Dendritic cell treated with granulocyte-macrophage colony-stimulating factor and Interleukin-4, amounts not matched to agents 40 ng/mL and 50 ng/mL, for 4 days (primary cell): ENCODE measurements at regions not wholly inside any gene's neighbourhood (a gene's known extent, or its start where the extent isn't known, plus 50 kb on each side); places are given as distances from the start of the nearest gene placed in this dataset.
"Not testable (repeated sequence)": the region's sequence is repeated elsewhere in the genome, so short reads cannot be mapped to it uniquely, and the experiment has no call there.

Experiments
- H3K27ac Mint-ChIP-seq: one replicate; pipeline ENCODE4 v1.8.0; 2022; ENCODE audit warnings: mild to moderate bottlenecking, mixed read lengths
- H3K27me3 Mint-ChIP-seq: one replicate; pipeline ENCODE4 v1.8.0; 2022; ENCODE audit warnings: mild to moderate bottlenecking, mixed read lengths
- H3K36me3 Mint-ChIP-seq: one replicate; pipeline ENCODE4 v1.8.0; 2022; ENCODE audit warnings: low read depth, mixed read lengths
- H3K4me1 Mint-ChIP-seq: one replicate; pipeline ENCODE4 v1.8.0; 2022; ENCODE audit warnings: low read depth, mixed read lengths
- H3K4me3 Mint-ChIP-seq: one replicate; pipeline ENCODE4 v1.8.0; 2022; ENCODE audit warnings: mild to moderate bottlenecking, moderate library complexity, mixed read lengths
- H3K9me3 Mint-ChIP-seq: one replicate; pipeline ENCODE4 v1.8.0; 2022; ENCODE audit warnings: mixed read lengths
- intact Hi-C: fragments of 100-400 bp; cut with micrococcal nuclease; formaldehyde crosslinking; loops from one replicate; pipeline ENCODE4 v1.15.0; 2022

DNA sequence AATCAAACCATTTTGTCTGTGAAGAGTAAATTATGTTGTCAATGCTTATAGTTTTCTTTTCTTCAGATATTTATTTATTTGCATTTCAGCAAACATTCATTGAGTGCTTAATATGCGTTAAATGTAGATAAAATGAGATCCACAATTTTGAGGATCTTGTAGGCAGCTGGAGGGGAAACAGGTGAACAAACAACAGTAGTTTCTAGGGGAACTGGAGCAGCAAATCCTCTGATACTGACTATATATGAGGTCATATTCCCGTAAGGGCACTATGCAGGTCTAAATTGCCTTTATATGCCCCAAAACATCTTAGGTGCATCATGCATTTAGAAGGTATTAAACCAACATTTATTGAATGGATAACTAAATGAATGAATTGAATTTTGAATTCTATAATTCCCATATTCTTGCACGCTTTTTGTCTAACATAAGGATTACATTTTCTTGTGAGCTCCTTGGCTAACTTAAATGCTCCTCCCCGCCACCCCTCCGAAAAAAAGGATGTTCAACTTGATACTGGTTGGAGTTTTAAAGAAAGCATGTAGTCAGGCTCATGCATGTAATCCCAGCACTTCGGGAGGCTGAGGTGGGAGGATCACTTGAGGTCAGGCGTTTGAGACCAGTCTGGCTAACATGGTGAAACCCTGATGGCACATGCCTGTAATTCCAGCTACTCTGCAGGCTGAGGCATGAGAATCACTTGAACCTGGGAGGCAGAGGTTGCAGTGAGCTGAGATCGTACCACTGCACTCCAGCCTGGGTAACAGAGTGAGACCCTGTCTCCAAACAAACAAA, 299.8 kb downstream of the TMEM38B start:
- no peaks in the 10 kb centered on the region for H3K4me1 Mint-ChIP-seq
- intact Hi-C loops = no loop called here
- no peak overlapping the region for H3K27ac Mint-ChIP-seq
- no peak overlapping the region for H3K4me3 Mint-ChIP-seq
- no peaks in the 10 kb centered on the region for H3K9me3 Mint-ChIP-seq
- no peaks in the 10 kb centered on the region for H3K36me3 Mint-ChIP-seq
- no peaks in the 10 kb centered on the region for H3K27me3 Mint-ChIP-seq

DNA sequence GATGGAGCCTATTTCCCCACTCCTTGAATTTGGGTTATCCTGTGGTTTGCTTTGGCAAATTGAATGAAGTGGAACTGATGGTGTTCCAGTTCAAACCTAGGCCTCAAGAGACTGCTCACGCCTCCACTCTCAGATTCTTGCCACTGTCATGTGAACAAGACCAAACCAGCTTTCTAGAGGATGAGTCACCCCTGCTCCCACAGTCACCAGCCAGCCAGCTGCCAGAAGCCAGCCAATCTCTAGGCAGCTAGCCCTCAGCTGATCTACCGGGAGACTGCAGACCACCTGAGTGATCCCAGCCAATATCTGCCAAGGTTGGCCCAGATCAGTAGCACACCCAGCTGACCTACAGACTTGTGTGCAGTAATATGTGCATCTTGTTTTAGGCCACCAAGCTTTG, 300.6 kb downstream of the TMEM38B start:
- Mint-ChIP-seq H3K27ac (no peak overlapping the region), H3K9me3 (no peaks in the 10 kb centered on the region), H3K4me1 (no peaks in the 10 kb centered on the region), H3K27me3 (no peaks in the 10 kb centered on the region), H3K4me3 (no peak overlapping the region), H3K36me3 (no peaks in the 10 kb centered on the region)
- intact Hi-C loops = no loop called here

DNA sequence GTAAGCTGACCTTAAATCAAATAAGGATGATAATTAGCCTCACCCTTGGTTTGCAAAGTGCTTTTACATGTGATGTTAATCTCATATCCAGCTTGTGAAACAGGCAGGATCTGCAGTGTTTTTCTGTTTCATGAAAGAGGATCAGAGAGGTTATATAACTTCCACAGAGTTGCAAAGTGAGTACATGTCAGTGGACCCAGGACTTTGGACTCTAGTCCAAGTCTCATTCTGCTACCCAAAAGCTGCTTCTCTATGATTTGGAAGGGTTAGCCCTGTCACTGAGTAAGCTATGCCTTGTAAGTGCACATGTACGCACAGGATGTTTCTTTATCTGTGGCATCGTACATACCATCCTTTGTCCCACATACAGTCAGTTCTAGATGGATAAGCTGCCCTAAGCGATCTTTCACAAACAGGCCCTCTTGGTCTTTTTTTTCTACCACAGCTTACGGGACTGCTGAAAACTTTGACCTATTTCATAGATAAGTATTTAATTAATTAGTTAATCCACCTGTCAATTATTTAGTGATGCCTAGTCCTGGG, 322.9 kb downstream of the TMEM38B start:
- intact Hi-C loops = no loop called here
- Mint-ChIP-seq H3K9me3 (no peaks in the 10 kb centered on the region), H3K4me1 (no peaks in the 10 kb centered on the region), H3K36me3 (no peaks in the 10 kb centered on the region), H3K4me3 (no peak overlapping the region), H3K27me3 (peaks cover 2% of the 10 kb centered on the region), H3K27ac (no peak overlapping the region)

DNA sequence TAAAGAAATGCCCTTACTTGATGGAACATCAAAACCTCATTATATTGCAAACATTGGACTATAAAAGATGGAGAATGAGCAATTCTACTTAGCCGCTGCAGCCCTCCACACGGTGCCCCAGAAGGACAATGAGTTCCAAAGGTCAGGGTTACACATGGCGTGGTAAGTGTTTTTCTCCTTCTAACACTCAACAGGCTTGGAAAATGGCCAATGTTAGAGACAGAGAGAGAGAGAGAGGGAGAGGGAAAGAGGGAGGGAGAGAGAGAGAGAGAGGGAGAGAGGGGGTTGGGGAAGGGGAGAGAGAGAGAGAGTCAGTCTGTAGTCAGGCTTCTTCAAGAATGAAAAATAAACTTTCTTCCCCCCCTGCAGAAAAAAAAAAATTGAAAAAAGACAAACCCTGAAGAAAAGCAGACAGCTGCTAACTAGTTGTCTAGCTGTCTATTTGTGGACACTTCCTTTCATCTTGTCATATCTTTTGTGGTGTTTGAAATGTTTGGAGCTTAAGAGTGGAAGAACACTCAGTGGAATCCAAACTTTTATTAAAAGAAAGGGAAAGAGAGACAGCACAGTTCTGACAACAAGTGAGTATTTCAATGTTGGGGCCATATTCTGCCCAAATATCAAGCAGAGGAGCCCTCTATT, 324.8 kb downstream of the TMEM38B start:
- Mint-ChIP-seq H3K27ac (no peak overlapping the region), H3K36me3 (no peaks in the 10 kb centered on the region)
- intact Hi-C loops = no loop called here

DNA sequence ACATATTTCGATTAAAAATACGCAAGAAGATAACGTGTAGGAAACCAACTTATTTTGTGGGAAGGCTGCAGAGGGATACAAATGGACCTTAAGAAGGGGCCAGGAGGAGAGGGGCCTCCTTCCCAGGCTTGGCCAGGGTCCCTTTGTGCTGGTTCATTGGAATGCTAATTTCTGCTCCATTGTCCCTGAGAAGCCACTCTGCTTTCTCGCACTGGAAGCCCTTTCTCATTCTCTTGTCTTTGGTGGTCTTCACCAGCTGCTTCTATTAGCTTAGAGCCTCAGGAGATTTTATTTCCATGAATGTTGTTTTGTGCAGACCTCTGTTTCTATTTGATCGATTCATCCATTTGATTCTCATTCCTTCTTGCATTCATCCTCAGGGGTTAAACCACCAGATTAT, 325.4 kb downstream of the TMEM38B start:
- no peaks in the 10 kb centered on the region for H3K4me1 Mint-ChIP-seq
- H3K27me3 Mint-ChIP-seq = peaks cover 2% of the 10 kb centered on the region

More for the DNA sequence above, 324.8 kb downstream of the TMEM38B start:
- Mint-ChIP-seq H3K9me3 (no peaks in the 10 kb centered on the region), H3K4me1 (no peaks in the 10 kb centered on the region), H3K27me3 (peaks cover 2% of the 10 kb centered on the region), H3K4me3 (no peak overlapping the region)

DNA sequence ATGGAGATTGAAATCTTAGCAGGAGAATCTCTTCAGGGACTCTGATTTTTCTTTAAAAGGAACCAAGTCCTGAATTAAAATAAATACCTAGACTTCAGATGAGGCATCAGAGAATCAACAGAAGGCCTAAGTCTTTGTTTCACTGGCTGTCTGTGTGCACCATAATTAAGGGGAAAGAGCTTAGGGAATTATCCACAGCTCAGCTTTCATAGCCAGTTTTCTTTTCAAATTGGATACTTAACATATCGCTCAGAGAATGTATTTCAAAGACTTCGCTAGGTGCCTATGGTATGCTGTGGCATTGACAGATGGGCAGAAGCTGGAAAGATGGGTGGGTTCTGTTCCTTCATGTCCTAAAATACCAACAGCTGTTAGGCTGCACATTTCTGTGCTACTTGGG, 325.8 kb downstream of the TMEM38B start:
- H3K27me3 Mint-ChIP-seq = peaks cover 2% of the 10 kb centered on the region
- H3K36me3 Mint-ChIP-seq = no peaks in the 10 kb centered on the region
- no peaks in the 10 kb centered on the region for H3K9me3 Mint-ChIP-seq
- intact Hi-C loops = no loop called here
- no peaks in the 10 kb centered on the region for H3K4me1 Mint-ChIP-seq
- no peak overlapping the region for H3K27ac Mint-ChIP-seq
- no peak overlapping the region for H3K4me3 Mint-ChIP-seq

More for the DNA sequence above, 325.4 kb downstream of the TMEM38B start:
- H3K4me3 Mint-ChIP-seq = no peak overlapping the region
- H3K27ac Mint-ChIP-seq = no peak overlapping the region
- no peaks in the 10 kb centered on the region for H3K9me3 Mint-ChIP-seq
- no peaks in the 10 kb centered on the region for H3K36me3 Mint-ChIP-seq
- intact Hi-C loops = no loop called here

DNA sequence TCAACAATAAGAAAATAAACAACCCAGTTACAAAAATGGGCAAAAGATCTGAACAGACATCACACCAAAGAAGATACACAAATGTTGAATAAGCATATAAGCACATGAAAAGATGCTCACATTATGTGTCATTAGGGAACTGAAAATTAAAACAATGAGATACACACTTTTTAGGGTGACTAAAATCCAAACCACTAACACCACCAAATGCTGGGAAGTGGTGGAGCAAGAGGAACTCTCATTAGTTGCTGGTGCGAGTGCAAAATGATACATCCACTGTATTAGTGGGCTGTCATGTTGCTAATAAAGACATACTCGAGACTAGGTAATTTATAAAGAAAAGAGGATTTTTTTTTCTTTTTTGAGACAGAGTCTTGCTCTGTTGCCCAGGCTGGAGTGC, 329.1 kb downstream of the TMEM38B start:
- H3K36me3 Mint-ChIP-seq = no peaks in the 10 kb centered on the region
- intact Hi-C loops = no loop called here
- H3K27me3 Mint-ChIP-seq = peaks cover 2% of the 10 kb centered on the region
- no peak overlapping the region for H3K4me3 Mint-ChIP-seq
- no peak overlapping the region for H3K27ac Mint-ChIP-seq
- no peaks in the 10 kb centered on the region for H3K9me3 Mint-ChIP-seq
- no peaks in the 10 kb centered on the region for H3K4me1 Mint-ChIP-seq

DNA sequence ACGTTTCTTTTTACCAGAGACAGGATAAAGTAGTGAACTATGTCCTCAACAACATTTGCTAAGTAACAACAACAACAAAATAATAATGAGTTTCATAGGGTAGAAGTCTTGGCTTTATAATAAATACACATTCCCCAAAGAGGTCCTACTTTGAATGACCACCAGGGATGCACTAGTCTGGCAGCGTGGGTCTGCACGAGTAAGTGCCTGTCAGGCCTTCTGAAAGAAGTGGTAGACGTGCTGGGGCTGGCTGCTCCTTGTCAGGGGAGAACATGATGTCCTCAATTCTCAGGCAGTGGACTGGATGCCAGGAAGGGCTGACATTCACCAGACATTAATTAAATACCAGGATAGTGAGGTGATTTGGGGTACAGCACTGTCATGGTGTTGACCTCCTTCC, 331.1 kb downstream of the TMEM38B start:
- Mint-ChIP-seq H3K27ac (no peak overlapping the region), H3K9me3 (peaks cover 17% of the 10 kb centered on the region), H3K27me3 (no peaks in the 10 kb centered on the region), H3K4me3 (no peak overlapping the region), H3K4me1 (no peaks in the 10 kb centered on the region), H3K36me3 (no peaks in the 10 kb centered on the region)
- intact Hi-C loops = no loop called here

DNA sequence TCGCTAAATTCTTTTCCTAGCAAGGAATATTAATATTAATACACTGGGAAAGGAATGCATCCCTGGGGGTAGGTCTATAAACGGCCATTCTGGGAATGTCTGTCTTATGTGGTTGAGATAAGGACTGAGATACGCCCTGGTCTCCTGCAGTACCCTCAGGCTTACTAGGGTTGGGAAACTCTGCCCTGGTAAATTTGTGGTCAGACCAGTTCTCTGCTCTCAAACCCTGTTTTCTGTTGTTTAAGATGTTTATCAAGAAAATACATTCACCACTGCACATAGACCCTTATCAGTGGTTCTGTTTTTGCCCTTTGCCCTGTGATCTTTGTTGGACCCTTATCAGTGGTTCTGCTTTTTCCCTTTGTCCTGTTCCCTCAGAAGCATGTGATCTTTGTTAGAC, 335.8 kb downstream of the TMEM38B start:
- peaks cover 25% of the 10 kb centered on the region for H3K9me3 Mint-ChIP-seq
- intact Hi-C loops, H3K27me3 Mint-ChIP-seq, H3K4me3 Mint-ChIP-seq, H3K36me3 Mint-ChIP-seq, H3K27ac Mint-ChIP-seq, H3K4me1 Mint-ChIP-seq: not testable (repeated sequence)

DNA sequence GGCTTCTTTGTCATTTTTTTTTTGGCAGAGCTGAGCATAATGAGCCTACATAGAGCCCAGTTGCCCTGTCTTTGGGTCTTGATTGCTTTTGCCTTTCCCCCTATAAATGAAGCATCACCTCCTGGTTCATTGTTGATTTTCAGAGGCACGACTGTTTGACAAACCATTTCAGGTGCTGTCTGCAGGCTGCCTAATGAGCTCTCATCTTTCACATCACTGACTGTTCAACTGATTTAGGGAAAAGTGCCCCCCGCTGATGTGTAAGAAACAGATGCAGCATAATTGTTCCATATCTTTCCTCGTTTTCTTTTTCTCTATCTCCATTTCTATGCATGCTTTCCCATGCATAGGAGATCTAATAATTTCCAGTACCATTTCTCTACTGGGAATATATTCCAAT, 338.6 kb downstream of the TMEM38B start:
- H3K27ac Mint-ChIP-seq = no peak overlapping the region
- H3K4me3 Mint-ChIP-seq = no peak overlapping the region
- no peaks in the 10 kb centered on the region for H3K36me3 Mint-ChIP-seq
- H3K27me3 Mint-ChIP-seq = no peaks in the 10 kb centered on the region
- intact Hi-C loops = no loop called here
- peaks cover 25% of the 10 kb centered on the region for H3K9me3 Mint-ChIP-seq
- H3K4me1 Mint-ChIP-seq = no peaks in the 10 kb centered on the region

DNA sequence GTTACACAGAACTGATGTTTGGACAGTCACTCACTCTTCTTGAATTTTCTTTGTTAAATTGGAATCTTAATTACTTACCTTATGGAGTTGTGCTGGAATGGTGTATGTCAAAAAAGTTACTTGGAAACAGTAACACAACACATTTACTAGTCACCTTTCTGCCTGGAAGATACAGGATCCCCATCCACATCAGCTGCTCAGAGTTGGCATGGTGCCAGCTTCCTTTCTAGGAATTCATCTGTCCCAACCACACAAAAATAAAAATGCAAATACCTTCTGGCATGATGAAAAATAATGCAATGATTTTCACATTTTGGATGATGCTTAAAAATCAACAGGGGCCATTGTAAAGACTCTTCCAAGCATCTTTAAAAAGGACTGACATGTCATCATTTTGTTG, 341.5 kb downstream of the TMEM38B start:
- Mint-ChIP-seq H3K4me1 (no peaks in the 10 kb centered on the region), H3K36me3 (no peaks in the 10 kb centered on the region), H3K27me3 (no peaks in the 10 kb centered on the region), H3K4me3 (no peak overlapping the region), H3K9me3 (peaks cover 5% of the 10 kb centered on the region), H3K27ac (no peak overlapping the region)
- intact Hi-C loops = no loop called here

DNA sequence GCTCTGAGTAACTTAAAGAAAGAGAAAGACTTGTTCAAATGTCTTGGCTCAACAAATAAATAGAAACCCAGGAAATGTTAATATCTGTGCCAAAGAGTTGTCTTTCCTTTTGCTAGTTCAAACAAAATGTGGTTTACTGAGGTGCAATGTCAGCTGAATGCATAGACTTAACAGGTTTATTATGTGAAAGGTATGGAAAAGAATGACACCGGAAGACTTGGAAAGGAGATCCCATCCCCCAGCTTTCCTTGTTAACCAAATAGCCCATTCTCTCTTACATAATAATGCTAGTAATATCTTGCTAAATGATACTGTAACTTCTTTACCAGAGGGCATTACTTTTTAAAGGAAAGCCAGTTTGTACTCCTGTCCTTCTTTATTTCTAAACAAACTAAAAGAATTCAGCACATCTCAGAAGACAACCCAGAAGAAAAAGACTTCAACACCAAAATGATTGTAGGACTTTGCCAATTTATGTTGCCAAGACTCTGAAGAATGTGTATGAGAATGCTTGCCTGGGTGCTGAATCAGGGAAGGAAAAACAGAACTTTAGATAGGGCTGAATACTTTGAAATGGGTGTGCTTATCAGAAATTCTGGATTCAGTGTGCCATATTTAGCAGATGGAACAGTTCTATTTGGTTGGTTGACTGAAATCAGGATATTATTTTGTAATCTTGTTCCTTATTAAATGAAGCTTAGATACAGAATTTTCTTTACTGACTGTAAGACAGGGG, 344.1 kb downstream of the TMEM38B start:
- Mint-ChIP-seq H3K27me3 (no peaks in the 10 kb centered on the region), H3K27ac (no peak overlapping the region), H3K4me3 (no peak overlapping the region), H3K4me1 (no peaks in the 10 kb centered on the region), H3K9me3 (peaks cover 10% of the 10 kb centered on the region), H3K36me3 (no peaks in the 10 kb centered on the region)
- intact Hi-C loops = no loop called here

DNA sequence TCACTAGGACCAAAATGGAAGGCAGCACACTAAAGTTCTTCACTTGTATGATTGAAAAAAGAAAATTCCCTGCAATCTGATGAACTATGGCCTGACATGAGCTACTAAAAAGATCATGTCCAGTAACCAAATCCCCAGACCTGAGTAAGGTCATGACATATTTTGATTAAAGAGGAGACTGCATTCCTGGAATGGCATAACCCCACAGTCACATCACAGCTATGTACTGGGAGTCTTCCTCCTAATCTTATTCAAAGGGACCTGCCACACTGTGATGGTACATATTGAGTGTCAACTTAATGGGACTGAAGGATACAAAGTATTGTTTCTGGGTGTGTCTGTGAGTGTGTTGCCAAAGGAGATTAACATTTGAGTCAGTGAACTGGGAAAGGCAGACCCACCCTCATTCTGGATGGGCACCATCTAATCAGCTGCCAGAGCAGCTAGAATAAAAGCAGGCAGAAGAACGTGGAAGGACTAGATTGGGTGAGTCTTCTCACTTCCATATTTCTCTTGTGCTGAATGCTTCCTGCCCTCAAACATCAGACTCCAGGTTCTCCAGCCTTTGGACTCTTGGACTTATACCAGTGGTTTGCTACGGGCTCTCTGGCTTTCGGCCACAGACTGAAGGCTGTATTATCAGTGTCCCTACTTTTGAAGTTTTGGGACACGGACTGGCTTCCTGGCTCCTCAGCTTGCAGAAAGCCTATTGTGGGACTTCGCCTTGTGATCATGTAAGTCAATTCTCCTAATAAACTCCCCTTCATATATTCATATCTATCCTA, 345.0 kb downstream of the TMEM38B start:
- Mint-ChIP-seq H3K4me1 (no peaks in the 10 kb centered on the region), H3K27ac (no peak overlapping the region), H3K27me3 (no peaks in the 10 kb centered on the region), H3K4me3 (no peak overlapping the region), H3K36me3 (no peaks in the 10 kb centered on the region), H3K9me3 (peaks cover 10% of the 10 kb centered on the region)
- intact Hi-C loops = no loop called here
